K562 (cell line): ENCODE measurements at regions not wholly inside any gene's neighbourhood (a gene's known extent, or its start where the extent isn't known, plus 50 kb on each side); places are given as distances from the start of the nearest gene placed in this dataset.

Experiments
- ATAC-seq: fragments of 200-7000 bp; cut with Tn5 transposase; 3 replicates; pipeline ENCODE4 v1.9.1; 2020; ENCODE audit warnings: moderate library complexity
- BruUV-seq: library from RNA; stranded (reverse); fragments of 400-500 nt; replicated peaks from 2 replicates; lab custom pipeline; 2021; lab: Mats Ljungman, UMichigan
- CTCF ChIA-PET: fragments of 300-600 bp; formaldehyde crosslinking; extraction: SDS; loops from one replicate; lab custom pipeline; 2021; ENCODE audit warnings: low intra/inter-chr PET ratio; lab: Yijun Ruan, JAX
- POLR2A ChIA-PET: fragments of 300-600, 350-650 bp; sonication (Branson Sonifier 250); formaldehyde crosslinking; extraction: SDS; loops from one replicate; lab custom pipeline; 2021; ENCODE audit warnings: antibody characterized with exemption, inconsistent platforms; lab: Yijun Ruan, JAX
- DNase-seq, 4 experiments: peaks; one replicate each; pipeline versions ENCODE4 v3.0.0 to v3.0.0-alpha.2; 2011 to 2018; ENCODE audit warnings: low spot score in 3 of 4, mixed read lengths in 3 of 4; ENCODE audit errors: extremely low read depth in 1 of 4
- FAIRE-seq: peaks from 2 replicates; lab custom pipeline; 2011; peaks lifted over from hg19 to GRCh38; lab: Jason Lieb, UNC
- H2AFZ ChIP-seq: 2 replicates; pipeline ENCODE4 v1.6.0; 2011; ENCODE audit warnings: low read depth, low read length, control low read depth, inconsistent platforms
- H3K27ac ChIP-seq: fragments of 200-600 bp; 3 replicates; pipeline ENCODE4 v1.8.0; 2011; ENCODE audit warnings: low read depth, mild to moderate bottlenecking, control low read depth, inconsistent platforms, low read length, moderate library complexity, mixed read lengths; ENCODE audit errors: extremely low read depth
- H3K27me3 ChIP-seq, 2 experiments: fragments of 300-600 bp in 1 of 2; 2 replicates in 1 of 2; 3 replicates in 1 of 2; pipeline versions ENCODE4 v1.6.0 to v1.8.0; 2011; ENCODE audit warnings: inconsistent platforms in 2 of 2, low read length in 2 of 2, mild to moderate bottlenecking in 1 of 2, mixed read lengths in 1 of 2, moderate library complexity in 1 of 2; ENCODE audit not compliant: control insufficient read depth in 2 of 2, insufficient read depth in 2 of 2
- H3K36me3 ChIP-seq: fragments of 300-600 bp; 3 replicates; pipeline ENCODE4 v1.8.0; 2011; ENCODE audit warnings: mild to moderate bottlenecking, low read length, inconsistent platforms; ENCODE audit not compliant: control insufficient read depth, insufficient read depth
- H3K4me1 ChIP-seq, 2 experiments: fragments of 200-600 bp in 1 of 2; replicated peaks in 1 of 2; 2 replicates in 1 of 2; 3 replicates in 1 of 2; pipeline versions ENCODE4 v1.5.1 to v1.8.0; 2011; ENCODE audit warnings: inconsistent platforms in 2 of 2, low read length in 2 of 2, mild to moderate bottlenecking in 1 of 2, mixed read lengths in 1 of 2, moderate library complexity in 1 of 2; ENCODE audit not compliant: control insufficient read depth in 2 of 2, insufficient read depth in 2 of 2
- H3K4me2 ChIP-seq: 2 replicates; pipeline ENCODE4 v1.6.1; 2011; ENCODE audit warnings: low read length, control low read depth, inconsistent platforms, mixed read lengths; ENCODE audit not compliant: insufficient read depth
- H3K4me3 ChIP-seq: fragments of 200-600 bp; sonication (generic), shearing (Covaris generic); 2 replicates; pipeline ENCODE4 v1.5.1; 2016; ENCODE audit warnings: control low read depth, inconsistent platforms
- H3K79me2 ChIP-seq: fragments of 200-600 bp; 3 replicates; pipeline ENCODE4 v1.8.0; 2011; ENCODE audit warnings: low read length, inconsistent platforms; ENCODE audit not compliant: control insufficient read depth, insufficient read depth
- H3K9ac ChIP-seq, 2 experiments: 2 replicates each; pipeline versions ENCODE4 v1.6.0 to v1.6.1; 2011; ENCODE audit warnings: low read depth in 2 of 2, low read length in 2 of 2, control low read depth in 1 of 2, inconsistent platforms in 1 of 2, mild to moderate bottlenecking in 1 of 2, mixed read lengths in 1 of 2; ENCODE audit not compliant: insufficient read depth in 1 of 2
- H3K9me1 ChIP-seq: one replicate; pipeline ENCODE4 v1.6.0; 2011; ENCODE audit warnings: inconsistent platforms, mild to moderate bottlenecking, low read length, moderate library complexity; ENCODE audit not compliant: control insufficient read depth, insufficient read depth
- H3K9me3 ChIP-seq: replicated peaks from 2 replicates; pipeline ENCODE4 v1.5.1; 2011; ENCODE audit warnings: low read depth, low read length, inconsistent platforms; ENCODE audit not compliant: control insufficient read depth, insufficient read depth
- H4K20me1 ChIP-seq: replicated peaks from 2 replicates; pipeline ENCODE4 v1.6.1; 2011; ENCODE audit warnings: low read length, inconsistent platforms, mixed read lengths; ENCODE audit not compliant: control insufficient read depth, insufficient read depth
- BRF2 ChIP-seq: IDR thresholded peaks from 3 replicates; pipeline ENCODE4 v1.6.1; 2011; ENCODE audit warnings: borderline replicate concordance, mild to moderate bottlenecking; ENCODE audit not compliant: insufficient read length, insufficient read depth
- DDX20 ChIP-seq: fragments of 450-650 bp; IDR thresholded peaks from 2 replicates; pipeline ENCODE4 v1.6.1; 2016; ENCODE audit warnings: missing genetic modification characterization, low read depth, mild to moderate bottlenecking, missing compliant biosample characterization, moderate library complexity
- DMBX1 ChIP-seq: fragments of 250-450 bp; sonication (Bioruptor Pico); IDR thresholded peaks from 2 replicates; pipeline ENCODE4 v1.8.0; 2022; ENCODE audit warnings: inconsistent platforms, mild to moderate bottlenecking, moderate library complexity, borderline replicate concordance
- ETV5 ChIP-seq: sonication (generic); formaldehyde crosslinking; IDR thresholded peaks from 2 replicates; pipeline ENCODE4 v1.4.0; 2020; ENCODE audit warnings: low read depth, mild to moderate bottlenecking, missing genetic modification reagents
- HLTF ChIP-seq: fragments of 450-650 bp; IDR thresholded peaks from 2 replicates; pipeline ENCODE4 v1.6.1; 2016
- PATZ1 ChIP-seq: fragments of 250-450 bp; sonication (Bioruptor Pico); IDR thresholded peaks from 2 replicates; pipeline ENCODE4 v1.5.0; 2020; ENCODE audit warnings: mild to moderate bottlenecking, borderline replicate concordance
- PHF20 ChIP-seq: fragments of 450-650 bp; IDR thresholded peaks from 2 replicates; pipeline ENCODE4 v1.6.1; 2018; ENCODE audit not compliant: partially characterized antibody
- TBL1XR1 ChIP-seq, 2 experiments: IDR thresholded peaks; 2 replicates each; pipeline ENCODE4 v1.6.1; 2012; ENCODE audit warnings: improper control_type of control experiment in 2 of 2, low read length in 2 of 2, mild to moderate bottlenecking in 1 of 2
- TOE1 ChIP-seq, 2 experiments: fragments of 450-650 bp in 1 of 2; sonication (generic) in 1 of 2; formaldehyde crosslinking in 1 of 2; IDR thresholded peaks; 2 replicates each; pipeline versions ENCODE4 v1.7.1 to v1.8.0; 2016 to 2022; ENCODE audit warnings: borderline replicate concordance in 2 of 2, mild to moderate bottlenecking in 2 of 2, antibody characterized with exemption in 1 of 2, inconsistent platforms in 1 of 2, low read depth in 1 of 2, missing genetic modification reagents in 1 of 2, moderate library complexity in 1 of 2
- ZBTB17 ChIP-seq: fragments of 450-650 bp; formaldehyde crosslinking; IDR thresholded peaks from 2 replicates; pipeline ENCODE4 v1.4.0; 2020; ENCODE audit warnings: mild to moderate bottlenecking
- ZNF24 ChIP-seq: fragments of 450-650 bp; IDR thresholded peaks from 2 replicates; pipeline ENCODE4 v1.6.1; 2016
- WGBS: fragments of 100-300 bp; shearing (Covaris generic); methylation state at CpG from one replicate; pipeline ENCODE4 v1.1.6; 2016; ENCODE audit warnings: low coverage, mixed read lengths; ENCODE audit not compliant: insufficient coverage; ENCODE audit errors: missing lambda C conversion rate; 5-methylcytosine and 5-hydroxymethylcytosine counted together
- in situ Hi-C: fragments of 300-500 bp; cut with MboI; formaldehyde crosslinking; loops from 4 replicates; pipeline ENCODE4 v1.15.0; 2018; ENCODE audit warnings: inconsistent platforms, mixed read lengths
- intact Hi-C: fragments of 100-400 bp; cut with micrococcal nuclease; formaldehyde crosslinking; loops from 2 replicates; pipeline ENCODE4 v1.14.2; 2022
- TF ChIP-seq, protein P1 (sequence below): IDR thresholded peaks from 2 replicates; pipeline ENCODE4 v1.6.1; 2011; ENCODE audit warnings: borderline replicate concordance, low read depth, mild to moderate bottlenecking, moderate library complexity, low read length; ENCODE audit not compliant: insufficient read depth, poor library complexity, severe bottlenecking
- TF ChIP-seq, protein P2 (sequence below): fragments of 450-650 bp; formaldehyde crosslinking; IDR thresholded peaks from 2 replicates; pipeline ENCODE4 v1.4.0; 2022; ENCODE audit warnings: mild to moderate bottlenecking, moderate library complexity
- TF ChIP-seq, protein P3 (sequence below): fragments of 450-650 bp; IDR thresholded peaks from 2 replicates; pipeline ENCODE4 v1.7.0; 2016; ENCODE audit warnings: borderline replicate concordance

DNA sequence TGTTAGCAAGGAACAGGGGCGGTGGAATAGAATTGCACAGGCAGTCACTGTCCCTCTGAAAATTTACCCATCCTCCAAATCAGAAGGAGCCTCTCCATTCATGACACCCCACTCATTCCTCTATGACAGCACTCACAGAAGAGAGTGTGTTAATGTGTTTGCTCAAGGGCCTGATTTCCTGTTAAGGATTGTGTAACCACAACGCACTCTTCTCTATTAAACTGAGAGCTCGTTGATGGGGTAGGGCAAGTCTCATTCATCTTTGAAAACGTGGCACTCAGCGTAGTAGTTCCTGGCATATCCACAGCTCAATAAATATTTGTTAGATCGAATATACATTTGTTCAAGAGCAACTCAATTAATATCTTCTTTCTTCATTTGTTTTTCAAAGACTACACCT lies 106.4 kb downstream of the VAPA start:
- WGBS = 2% methylated on average over 6 of the region's 6 CpGs
- ATAC-seq (no peak), FAIRE-seq (no peak), DNase-seq (no peak)
- no peak overlapping the region for H3K9ac ChIP-seq
- H3K4me1 ChIP-seq = no peaks in the 10 kb centered on the region
- H3K79me2 ChIP-seq = no peaks in the 10 kb centered on the region
- POLR2A ChIA-PET = interaction anchor here (0.6 to 0.7 kb wide), 2 partner anchors 9 to 1263 kb away, joined by 3 to 4 read pairs; no protein-coding TSS in a partner anchor
- H3K9me1 ChIP-seq = peaks cover under 1% of the 10 kb centered on the region
- no peaks in the 10 kb centered on the region for H3K36me3 ChIP-seq
- no peak overlapping the region for H3K4me2 ChIP-seq
- H4K20me1 ChIP-seq = no peaks in the 10 kb centered on the region
- BruUV-seq = no TSS peak
- H3K9me3 ChIP-seq = no peaks in the 10 kb centered on the region
- H2AFZ ChIP-seq = no peak overlapping the region
- no peak overlapping the region for H3K27ac ChIP-seq
- CTCF ChIA-PET = no interaction called here
- H3K27me3 ChIP-seq = peaks cover 35 to 36% of the 10 kb centered on the region in 2 experiments
- no peak overlapping the region for H3K4me3 ChIP-seq
- intact Hi-C loops (loop anchor here (5.0 kb wide), 1 partner anchor 48 kb away; no protein-coding TSS in a partner anchor), in situ Hi-C loops (no loop called here)
- TF ChIP-seq TOE1 (IDR thresholded peaks at IDR 0.05; ENCODE audit: borderline replicate concordance) (no peak), TOE1 (CRISPR knock-in tag; IDR thresholded peaks at IDR 0.05; ENCODE audit: borderline replicate concordance, low read depth) (no peak), BRF2 (no peak), HLTF (no peak), ETV5 (CRISPR knock-in tag) (no peak), PHF20 (no peak), ZNF24 (no peak), PATZ1 (CRISPR knock-in tag) (no peak), DDX20 (tag) (no peak), ZBTB17 (CRISPR knock-in tag) (no peak), TBL1XR1 (IDR thresholded peaks at IDR 0.05; ENCODE audit: low read length in 2 of 2) (no peak), DMBX1 (CRISPR knock-in tag) (no peak)
- TF ChIP-seq, protein P1, sequence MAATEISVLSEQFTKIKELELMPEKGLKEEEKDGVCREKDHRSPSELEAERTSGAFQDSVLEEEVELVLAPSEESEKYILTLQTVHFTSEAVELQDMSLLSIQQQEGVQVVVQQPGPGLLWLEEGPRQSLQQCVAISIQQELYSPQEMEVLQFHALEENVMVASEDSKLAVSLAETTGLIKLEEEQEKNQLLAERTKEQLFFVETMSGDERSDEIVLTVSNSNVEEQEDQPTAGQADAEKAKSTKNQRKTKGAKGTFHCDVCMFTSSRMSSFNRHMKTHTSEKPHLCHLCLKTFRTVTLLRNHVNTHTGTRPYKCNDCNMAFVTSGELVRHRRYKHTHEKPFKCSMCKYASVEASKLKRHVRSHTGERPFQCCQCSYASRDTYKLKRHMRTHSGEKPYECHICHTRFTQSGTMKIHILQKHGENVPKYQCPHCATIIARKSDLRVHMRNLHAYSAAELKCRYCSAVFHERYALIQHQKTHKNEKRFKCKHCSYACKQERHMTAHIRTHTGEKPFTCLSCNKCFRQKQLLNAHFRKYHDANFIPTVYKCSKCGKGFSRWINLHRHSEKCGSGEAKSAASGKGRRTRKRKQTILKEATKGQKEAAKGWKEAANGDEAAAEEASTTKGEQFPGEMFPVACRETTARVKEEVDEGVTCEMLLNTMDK = no peak
- TF ChIP-seq, protein P2, sequence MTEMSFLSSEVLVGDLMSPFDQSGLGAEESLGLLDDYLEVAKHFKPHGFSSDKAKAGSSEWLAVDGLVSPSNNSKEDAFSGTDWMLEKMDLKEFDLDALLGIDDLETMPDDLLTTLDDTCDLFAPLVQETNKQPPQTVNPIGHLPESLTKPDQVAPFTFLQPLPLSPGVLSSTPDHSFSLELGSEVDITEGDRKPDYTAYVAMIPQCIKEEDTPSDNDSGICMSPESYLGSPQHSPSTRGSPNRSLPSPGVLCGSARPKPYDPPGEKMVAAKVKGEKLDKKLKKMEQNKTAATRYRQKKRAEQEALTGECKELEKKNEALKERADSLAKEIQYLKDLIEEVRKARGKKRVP = no peak
- TF ChIP-seq, protein P3, sequence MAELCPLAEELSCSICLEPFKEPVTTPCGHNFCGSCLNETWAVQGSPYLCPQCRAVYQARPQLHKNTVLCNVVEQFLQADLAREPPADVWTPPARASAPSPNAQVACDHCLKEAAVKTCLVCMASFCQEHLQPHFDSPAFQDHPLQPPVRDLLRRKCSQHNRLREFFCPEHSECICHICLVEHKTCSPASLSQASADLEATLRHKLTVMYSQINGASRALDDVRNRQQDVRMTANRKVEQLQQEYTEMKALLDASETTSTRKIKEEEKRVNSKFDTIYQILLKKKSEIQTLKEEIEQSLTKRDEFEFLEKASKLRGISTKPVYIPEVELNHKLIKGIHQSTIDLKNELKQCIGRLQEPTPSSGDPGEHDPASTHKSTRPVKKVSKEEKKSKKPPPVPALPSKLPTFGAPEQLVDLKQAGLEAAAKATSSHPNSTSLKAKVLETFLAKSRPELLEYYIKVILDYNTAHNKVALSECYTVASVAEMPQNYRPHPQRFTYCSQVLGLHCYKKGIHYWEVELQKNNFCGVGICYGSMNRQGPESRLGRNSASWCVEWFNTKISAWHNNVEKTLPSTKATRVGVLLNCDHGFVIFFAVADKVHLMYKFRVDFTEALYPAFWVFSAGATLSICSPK = no peak
